H1 (cell line): ENCODE measurements at regions not wholly inside any gene's neighbourhood (a gene's known extent, or its start where the extent isn't known, plus 50 kb on each side); places are given as distances from the start of the nearest gene placed in this dataset.
A peak's percentile ranks its signal among the peaks of the same experiment; 100 is the strongest.
"Not testable (repeated sequence)": the region's sequence is repeated elsewhere in the genome, so short reads cannot be mapped to it uniquely, and the experiment has no call there.

Source experiments
- CTCF ChIA-PET: fragments of 300-600 bp; sonication (Branson Sonifier 250); formaldehyde crosslinking; loops from one replicate; lab custom pipeline; 2021; ENCODE audit not compliant: partially characterized antibody; lab: Charles Lee
- POLR2A ChIA-PET: fragments of 300-600 bp; sonication (Branson Sonifier 250); formaldehyde crosslinking; loops from one replicate; lab custom pipeline; 2021; ENCODE audit warnings: inconsistent platforms; ENCODE audit not compliant: partially characterized antibody; lab: Charles Lee
- DNase-seq, 2 experiments: peaks; one replicate each; pipeline versions ENCODE4 v3.0.0 to v3.0.0-alpha.2; 2010 to 2022; ENCODE audit warnings: low spot score in 2 of 2, low read depth in 1 of 2, mixed read lengths in 1 of 2
- FAIRE-seq: peaks from 2 replicates; lab custom pipeline; 2011; peaks lifted over from hg19 to GRCh38; lab: Jason Lieb, UNC
- H2AFZ ChIP-seq: 2 replicates; pipeline ENCODE4 v1.8.1; 2012; ENCODE audit warnings: low read length, inconsistent platforms
- H2AK5ac ChIP-seq: 2 replicates; pipeline ENCODE4 v1.6.1; 2013; ENCODE audit warnings: low read depth, low read length
- H2BK120ac ChIP-seq: replicated peaks from 2 replicates; pipeline ENCODE3; 2013; ENCODE audit warnings: low read depth, low read length, inconsistent platforms
- H2BK12ac ChIP-seq: 2 replicates; pipeline ENCODE4 v1.6.1; 2013; ENCODE audit warnings: low read depth, low read length
- H2BK15ac ChIP-seq: 2 replicates; pipeline ENCODE4 v1.6.1; 2013; ENCODE audit warnings: low read length
- H2BK20ac ChIP-seq: 2 replicates; pipeline ENCODE4 v1.6.1; 2013; ENCODE audit warnings: low read length
- H2BK5ac ChIP-seq: 2 replicates; pipeline ENCODE4 v1.6.1; 2013; ENCODE audit warnings: low read depth, low read length
- H3K14ac ChIP-seq: 2 replicates; pipeline ENCODE4 v1.6.1; 2013; ENCODE audit warnings: inconsistent platforms; ENCODE audit not compliant: insufficient read length
- H3K18ac ChIP-seq: 2 replicates; pipeline ENCODE4 v1.6.1; 2013; ENCODE audit warnings: low read length; ENCODE audit errors: extremely low read depth
- H3K23ac ChIP-seq: 2 replicates; pipeline ENCODE4 v1.6.1; 2013; ENCODE audit warnings: inconsistent platforms; ENCODE audit not compliant: insufficient read length
- H3K23me2 ChIP-seq: 2 replicates; pipeline ENCODE4 v1.6.1; 2013; ENCODE audit warnings: low read depth, low read length
- H3K27ac ChIP-seq: 2 replicates; pipeline ENCODE4 v1.6.1; 2011; ENCODE audit warnings: low read depth, low read length, inconsistent platforms
- H3K27me3 ChIP-seq, 4 experiments: replicated peaks in 1 of 4; 1 replicate in 1 of 4; 2 replicates in 3 of 4; pipeline versions ENCODE4 v1.6.1 to v1.8.1; 2011 to 2013; ENCODE audit warnings: low read length in 3 of 4, mild to moderate bottlenecking in 3 of 4, inconsistent platforms in 2 of 4, mixed read lengths in 2 of 4, moderate library complexity in 1 of 4; ENCODE audit not compliant: control insufficient read depth in 3 of 4, insufficient read depth in 3 of 4; ENCODE audit errors: extremely low read depth in 1 of 4
- H3K36me3 ChIP-seq, 4 experiments: 2 replicates each; pipeline versions ENCODE4 v1.6.1 to v1.8.1; 2011 to 2013; ENCODE audit warnings: mild to moderate bottlenecking in 4 of 4, low read length in 3 of 4, moderate library complexity in 2 of 4, control low read depth in 1 of 4, inconsistent platforms in 1 of 4; ENCODE audit not compliant: insufficient read depth in 4 of 4, control insufficient read depth in 2 of 4
- H3K4ac ChIP-seq: replicated peaks from 2 replicates; pipeline ENCODE3; 2013; ENCODE audit warnings: low read length, low read depth, mixed read lengths, inconsistent platforms; ENCODE audit not compliant: insufficient read length
- H3K4me1 ChIP-seq, 4 experiments: replicated peaks in 1 of 4; 1 replicate in 1 of 4; 2 replicates in 3 of 4; pipeline versions ENCODE4 v1.6.1 to v1.8.1; 2011 to 2013; ENCODE audit warnings: low read length in 3 of 4, inconsistent platforms in 2 of 4, mixed read lengths in 1 of 4; ENCODE audit not compliant: insufficient read depth in 4 of 4, control insufficient read depth in 3 of 4
- H3K4me2 ChIP-seq, 2 experiments: 2 replicates each; pipeline versions ENCODE4 v1.6.1 to v1.8.1; 2011 to 2013; ENCODE audit warnings: low read depth in 2 of 2, low read length in 2 of 2, control low read depth in 1 of 2, inconsistent platforms in 1 of 2, mild to moderate bottlenecking in 1 of 2; ENCODE audit not compliant: insufficient read depth in 1 of 2
- H3K4me3 ChIP-seq, 4 experiments: fragments of 200-600, 300-600 bp in 1 of 4; sonication (generic), shearing (Covaris generic), sonication (Bioruptor Twin) in 1 of 4; 2 replicates each; pipeline versions ENCODE4 v1.5.1 to v1.8.1; 2011 to 2016; ENCODE audit warnings: low read length in 4 of 4, low read depth in 3 of 4, control low read depth in 2 of 4, inconsistent platforms in 2 of 4, mild to moderate bottlenecking in 2 of 4, mixed read lengths in 1 of 4, moderate library complexity in 1 of 4; ENCODE audit not compliant: insufficient read depth in 2 of 4; ENCODE audit errors: extremely low read depth in 1 of 4
- H3K56ac ChIP-seq: replicated peaks from 2 replicates; pipeline ENCODE3; 2013; ENCODE audit warnings: low read depth, mild to moderate bottlenecking, mixed read lengths, low read length, inconsistent platforms; ENCODE audit not compliant: insufficient read length
- H3K79me1 ChIP-seq: 2 replicates; pipeline ENCODE4 v1.6.1; 2013; ENCODE audit warnings: low read depth, low read length, control low read depth
- H3K79me2 ChIP-seq, 2 experiments: 2 replicates each; pipeline versions ENCODE4 v1.6.1 to v1.8.1; 2012 to 2013; ENCODE audit warnings: low read length in 2 of 2, mild to moderate bottlenecking in 2 of 2, inconsistent platforms in 1 of 2; ENCODE audit not compliant: insufficient read depth in 2 of 2, control insufficient read depth in 1 of 2
- H3K9ac ChIP-seq, 4 experiments: replicated peaks in 1 of 4; 1 replicate in 1 of 4; 2 replicates in 3 of 4; pipeline versions ENCODE4 v1.6.1 to v1.8.1; 2011 to 2013; ENCODE audit warnings: low read depth in 3 of 4, low read length in 3 of 4, control low read depth in 2 of 4, mild to moderate bottlenecking in 2 of 4, moderate library complexity in 2 of 4, inconsistent platforms in 1 of 4; ENCODE audit errors: extremely low read depth in 1 of 4
- H3K9me3 ChIP-seq, 2 experiments: 2 replicates each; pipeline versions ENCODE4 v1.6.1 to v1.8.1; 2012 to 2013; ENCODE audit warnings: mild to moderate bottlenecking in 2 of 2, moderate library complexity in 2 of 2, control low read depth in 1 of 2, inconsistent platforms in 1 of 2, low read depth in 1 of 2, low read length in 1 of 2, mixed read lengths in 1 of 2; ENCODE audit not compliant: insufficient read depth in 2 of 2
- H4K20me1 ChIP-seq, 2 experiments: replicated peaks in 1 of 2; 2 replicates each; pipeline versions ENCODE3 to v1.8.1; 2011 to 2013; ENCODE audit warnings: inconsistent platforms in 2 of 2, low read length in 2 of 2, mild to moderate bottlenecking in 1 of 2; ENCODE audit not compliant: insufficient read depth in 2 of 2, control insufficient read depth in 1 of 2
- H4K5ac ChIP-seq: 2 replicates; pipeline ENCODE4 v1.6.1; 2013; ENCODE audit warnings: low read length, low read depth, mixed read lengths, inconsistent platforms; ENCODE audit not compliant: insufficient read length
- H4K8ac ChIP-seq: 2 replicates; pipeline ENCODE4 v1.8.0; 2013; ENCODE audit warnings: mild to moderate bottlenecking, moderate library complexity, low read length, inconsistent platforms; ENCODE audit not compliant: insufficient read depth; ENCODE audit errors: extremely low read depth
- H4K91ac ChIP-seq: replicated peaks from 2 replicates; pipeline ENCODE3; 2013; ENCODE audit warnings: low read length, mixed read lengths, inconsistent platforms; ENCODE audit not compliant: insufficient read length
- CTBP2 ChIP-seq: IDR thresholded peaks from 2 replicates; pipeline ENCODE4 v1.7.0; 2011; ENCODE audit warnings: borderline replicate concordance, mild to moderate bottlenecking, moderate library complexity, mixed read lengths, low read length; ENCODE audit not compliant: insufficient read depth, insufficient read length
- HDAC6 ChIP-seq: IDR thresholded peaks from one replicate; pipeline ENCODE4 v1.7.1; 2012; ENCODE audit warnings: low read depth, mild to moderate bottlenecking, inconsistent platforms, low read length, moderate library complexity
- RBBP5 ChIP-seq: IDR thresholded peaks from 2 replicates; pipeline ENCODE4 v1.7.1; 2012; ENCODE audit warnings: low read depth, mild to moderate bottlenecking, inconsistent platforms, low read length, moderate library complexity, borderline replicate concordance
- WGBS, 2 experiments: shearing (Covaris generic) in 1 of 2; methylation state at CpG; one replicate each; pipeline versions ENCODE4 v1.1.6 to v1.1.7; 2013 to 2015; ENCODE audit warnings: low lambda C conversion rate in 2 of 2, mixed read lengths in 2 of 2, inconsistent platforms in 1 of 2, low coverage in 1 of 2, missing lambda C conversion rate in 1 of 2; ENCODE audit not compliant: insufficient replicate concordance in 2 of 2, insufficient coverage in 1 of 2, insufficient read length in 1 of 2; ENCODE audit errors: extremely low coverage in 1 of 2, missing lambda C conversion rate in 1 of 2; 5-methylcytosine and 5-hydroxymethylcytosine counted together
- TF ChIP-seq, protein P1 (sequence below), 3 experiments: IDR thresholded peaks; 1 replicate in 2 of 3; 2 replicates in 1 of 3; pipeline versions ENCODE4 v1.5.1 to v1.6.1; 2011; ENCODE audit warnings: low read length in 3 of 3, mild to moderate bottlenecking in 3 of 3, inconsistent platforms in 2 of 3, low read depth in 1 of 3, moderate library complexity in 1 of 3; ENCODE audit not compliant: insufficient read depth in 1 of 3; ENCODE audit errors: control extremely low read depth in 1 of 3

DNA sequence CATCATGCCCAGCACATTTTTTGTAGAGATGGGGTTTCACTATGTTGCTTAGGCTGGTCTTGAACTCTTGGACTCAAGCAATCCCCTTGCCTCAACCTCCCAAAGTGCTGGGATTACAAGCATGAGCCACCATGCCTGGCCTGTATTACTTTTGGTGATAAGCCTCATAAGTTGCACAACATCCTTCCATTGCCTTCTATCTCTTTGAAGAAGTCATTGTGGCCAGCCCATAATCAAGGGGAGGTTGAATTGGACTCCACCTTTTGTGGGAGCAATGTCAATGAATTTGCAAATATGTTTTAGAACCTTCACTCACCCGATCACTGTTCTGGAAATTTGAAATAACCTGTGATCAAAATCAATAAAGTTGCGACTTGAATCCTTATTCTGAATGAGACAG is 104.3 kb upstream of the CLINT1 start (continued):
- TF ChIP-seq, protein P1, sequence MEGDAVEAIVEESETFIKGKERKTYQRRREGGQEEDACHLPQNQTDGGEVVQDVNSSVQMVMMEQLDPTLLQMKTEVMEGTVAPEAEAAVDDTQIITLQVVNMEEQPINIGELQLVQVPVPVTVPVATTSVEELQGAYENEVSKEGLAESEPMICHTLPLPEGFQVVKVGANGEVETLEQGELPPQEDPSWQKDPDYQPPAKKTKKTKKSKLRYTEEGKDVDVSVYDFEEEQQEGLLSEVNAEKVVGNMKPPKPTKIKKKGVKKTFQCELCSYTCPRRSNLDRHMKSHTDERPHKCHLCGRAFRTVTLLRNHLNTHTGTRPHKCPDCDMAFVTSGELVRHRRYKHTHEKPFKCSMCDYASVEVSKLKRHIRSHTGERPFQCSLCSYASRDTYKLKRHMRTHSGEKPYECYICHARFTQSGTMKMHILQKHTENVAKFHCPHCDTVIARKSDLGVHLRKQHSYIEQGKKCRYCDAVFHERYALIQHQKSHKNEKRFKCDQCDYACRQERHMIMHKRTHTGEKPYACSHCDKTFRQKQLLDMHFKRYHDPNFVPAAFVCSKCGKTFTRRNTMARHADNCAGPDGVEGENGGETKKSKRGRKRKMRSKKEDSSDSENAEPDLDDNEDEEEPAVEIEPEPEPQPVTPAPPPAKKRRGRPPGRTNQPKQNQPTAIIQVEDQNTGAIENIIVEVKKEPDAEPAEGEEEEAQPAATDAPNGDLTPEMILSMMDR (IDR thresholded peaks at IDR 0.05; ENCODE audit: control extremely low read depth in 1 of 3, insufficient read depth in 1 of 3, low read depth in 1 of 3, low read length in 3 of 3), result no peak
- TF ChIP-seq RBBP5 (no peak), CTBP2 (no peak), HDAC6 (no peak)

GRCh38 chr5:157962686-157963085 is 103.7 kb upstream of the CLINT1 start:
- H3K14ac ChIP-seq, H4K8ac ChIP-seq, H2BK15ac ChIP-seq, H3K18ac ChIP-seq, H3K9me3 ChIP-seq, H2BK5ac ChIP-seq, H2BK12ac ChIP-seq, H3K36me3 ChIP-seq, H3K79me1 ChIP-seq, H4K5ac ChIP-seq, POLR2A ChIA-PET, H3K79me2 ChIP-seq, H2AFZ ChIP-seq, H4K91ac ChIP-seq, H3K9ac ChIP-seq, H3K56ac ChIP-seq, H2AK5ac ChIP-seq, H2BK120ac ChIP-seq, H3K4me3 ChIP-seq, H3K27me3 ChIP-seq, H3K4ac ChIP-seq, H3K4me2 ChIP-seq, H3K27ac ChIP-seq, DNase-seq, H3K23me2 ChIP-seq, H4K20me1 ChIP-seq, H3K23ac ChIP-seq, FAIRE-seq: not testable (repeated sequence)
- H3K4me1 ChIP-seq, result peaks cover 0 to 20% (median 7%) of the 10 kb centered on the region in 4 experiments; a peak in 6 of 7 replicates
- CTCF ChIA-PET, result interaction anchor here (2.1 to 9.4 kb wide), 3 partner anchors 12 to 107 kb away, joined by 7 to 79 read pairs (median 10); no protein-coding TSS in a partner anchor
- H2BK20ac ChIP-seq, result peak overlapping the region; percentile 82; the same call in 1 of the 2 replicates
- 98% methylated on average over 6 of the region's 8 CpGs; no CpG with 5 or more reads in 1 of the 2 experiments for WGBS, 2 experiments
